OCI-LY3 (cell line): ENCODE measurements at regions not wholly inside any gene's neighbourhood (a gene's known extent, or its start where the extent isn't known, plus 50 kb on each side); places are given as distances from the start of the nearest gene placed in this dataset.

Experiments used
- CTCF ChIP-seq: fragments of 200-600, 300-600 bp; sonication (generic); IDR thresholded peaks from 2 replicates; pipeline ENCODE4 v1.5.1; 2014; ENCODE audit warnings: antibody characterized with exemption, low read length, low read depth
- EZH2phosphoT487 ChIP-seq: fragments of 200-600 bp; shearing (Covaris generic); IDR thresholded peaks from 2 replicates; pipeline ENCODE4 v1.6.1; 2018; ENCODE audit warnings: antibody characterized with exemption, mixed run types, low read depth

DNA sequence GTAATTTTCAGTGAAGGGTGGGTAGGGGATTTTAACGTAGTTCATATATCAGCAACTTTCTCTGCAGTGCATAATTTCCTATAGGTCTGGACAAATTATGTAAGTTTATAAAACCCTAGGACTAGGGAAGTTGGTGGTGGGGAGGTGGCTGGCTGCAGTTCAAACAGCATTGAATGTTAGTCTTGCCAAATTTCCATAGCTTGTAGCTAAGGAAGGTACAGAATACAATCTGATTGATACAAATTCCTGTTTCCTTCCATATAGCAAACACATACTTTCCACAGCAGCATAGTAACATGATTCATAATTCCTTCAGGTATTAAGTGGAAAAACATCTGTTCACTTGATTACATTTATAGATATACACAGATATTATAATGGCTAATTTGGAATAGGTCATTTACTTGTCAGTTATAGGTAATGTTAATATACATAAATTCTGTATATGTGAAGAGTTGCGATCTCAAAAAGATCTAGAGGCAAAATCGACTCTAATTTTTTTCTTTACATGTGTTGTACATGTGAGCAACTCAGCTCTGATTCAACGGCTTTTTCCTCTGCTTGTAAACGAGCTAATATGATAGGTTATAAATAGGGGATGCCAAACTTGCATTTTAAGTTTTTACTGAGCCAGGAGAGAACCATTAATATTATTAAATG, 233.4 kb upstream of the CSNK1A1L start:
- TF ChIP-seq CTCF (no peak), EZH2phosphoT487 (no peak)
